ENCODE measurements at regions not wholly inside any gene's neighbourhood (a gene's known extent, or its start where the extent isn't known, plus 50 kb on each side); places are given as distances from the start of the nearest gene placed in this dataset.

- DNase-seq (ENCODE audit: low read depth in 4 of 4, low spot score in 1 of 4): no peak
Measured at GRCh38 chr18:46405832-46406538, 251.0 kb downstream of the LOXHD1 start.

- no peak for DNase-seq (ENCODE audit: low read depth in 4 of 4, low spot score in 1 of 4)
Measured at GRCh38 chr18:46406539-46406932, 250.5 kb downstream of the LOXHD1 start.

DNA sequence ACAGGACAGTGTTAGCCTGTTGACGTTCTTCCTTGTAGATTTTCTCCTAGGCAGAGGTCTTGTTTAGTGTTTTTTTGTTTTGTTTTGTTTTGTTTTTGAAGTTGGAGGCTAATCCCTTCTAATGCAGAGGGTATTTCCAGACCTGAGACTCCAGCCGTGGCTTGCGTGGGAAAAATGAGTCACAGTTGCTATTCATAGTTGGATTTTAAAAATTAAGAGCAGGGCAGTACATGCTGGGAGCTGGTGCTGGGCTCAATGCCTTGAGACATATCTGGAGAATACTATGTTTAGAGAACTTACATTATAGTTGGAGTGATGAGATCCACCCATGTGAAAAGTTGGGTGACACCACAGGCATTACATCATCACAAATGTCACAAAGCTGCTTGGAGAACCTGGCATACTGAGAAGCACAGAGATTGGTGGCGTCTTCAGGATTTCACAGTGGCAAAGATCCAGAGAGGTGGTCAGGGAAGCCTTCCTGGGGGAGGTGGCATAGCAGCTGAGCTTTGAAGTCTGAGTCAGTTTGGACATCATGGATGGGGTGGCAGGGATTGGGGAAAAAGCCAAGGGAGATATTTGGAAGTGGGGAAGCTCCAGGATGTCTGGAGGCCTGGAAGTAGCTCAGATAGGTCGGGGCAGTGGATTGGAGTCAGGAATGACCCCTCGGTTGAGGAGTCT is 249.4 kb downstream of the LOXHD1 start:
- no peak for DNase-seq (ENCODE audit: low read depth in 4 of 4, low spot score in 1 of 4)

- DNase-seq (ENCODE audit: low read depth in 4 of 4, low spot score in 1 of 4): no peak
Measured at GRCh38 chr18:46408334-46408987, 248.6 kb downstream of the LOXHD1 start.

DNA sequence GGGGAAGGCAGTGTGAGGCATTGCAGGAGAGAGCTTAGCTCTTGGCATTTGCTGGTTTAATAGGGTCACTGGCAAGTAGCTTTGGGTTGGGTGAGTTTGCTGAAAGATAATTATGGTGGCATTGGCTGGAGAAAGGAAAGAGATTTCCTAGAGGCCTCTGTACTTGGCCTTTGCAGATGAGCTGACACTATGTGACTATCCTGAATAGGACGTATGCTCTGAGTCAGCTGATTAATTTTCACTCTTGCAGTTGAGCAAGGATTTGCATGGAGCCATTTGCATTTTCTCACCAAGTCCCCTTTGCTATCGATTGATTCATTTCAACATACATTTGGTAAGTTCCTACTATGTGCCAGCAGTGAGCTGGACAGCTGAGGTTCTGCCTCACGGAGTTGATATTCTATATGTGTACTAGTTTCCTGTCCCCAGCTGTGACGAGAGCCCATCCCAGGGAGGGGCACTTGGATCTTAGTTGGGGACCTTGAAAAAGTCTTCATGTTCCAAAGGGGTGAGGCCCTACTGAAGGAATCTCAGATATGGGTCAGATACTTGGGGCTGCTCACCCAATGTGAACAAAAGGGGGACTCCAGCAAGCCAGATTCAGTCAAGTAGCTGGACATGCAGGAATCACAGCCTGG is 245.7 kb downstream of the LOXHD1 start:
- no peak for DNase-seq (ENCODE audit: low read depth in 4 of 4, low spot score in 1 of 4)

DNA sequence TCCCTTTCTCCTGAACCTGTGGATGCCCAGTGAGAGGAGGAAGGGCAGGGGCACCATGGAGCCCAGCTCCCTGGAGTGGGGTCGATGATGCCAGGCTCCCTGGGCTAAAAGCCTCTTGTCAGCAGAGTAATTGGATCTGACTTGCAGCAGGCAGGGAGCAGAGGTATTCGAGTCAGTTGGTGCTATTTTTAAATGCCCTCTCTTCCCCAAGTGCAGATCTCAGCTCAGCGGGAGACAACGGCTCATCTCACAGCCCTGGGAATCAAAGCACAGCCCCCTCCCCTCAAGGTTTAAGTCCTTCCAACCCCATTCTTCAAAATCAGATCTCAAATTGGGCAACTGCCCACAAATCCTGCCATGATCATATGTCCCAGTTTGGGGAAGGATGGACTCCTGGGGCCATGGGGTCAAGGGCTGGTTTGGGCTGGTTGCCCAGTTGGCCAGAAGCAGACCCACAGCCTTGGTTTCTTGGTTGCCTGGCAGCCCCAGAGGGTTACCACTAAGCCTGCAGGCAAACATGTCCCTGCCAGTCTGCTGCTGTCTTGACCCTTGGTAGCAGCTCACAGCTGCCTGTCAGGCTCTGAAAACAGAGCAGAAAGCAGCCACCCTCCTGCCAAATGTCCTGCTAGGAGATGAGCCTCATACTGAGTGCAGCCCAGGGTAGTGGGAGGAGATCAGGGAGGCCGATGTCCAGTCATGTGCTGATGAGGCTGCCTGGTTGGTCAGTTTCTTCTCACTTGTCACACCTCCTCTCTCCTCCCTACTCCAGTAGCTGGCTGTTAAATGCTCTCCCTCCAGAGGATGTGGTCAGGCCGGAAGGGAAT is 244.9 kb downstream of the LOXHD1 start:
- DNase-seq (ENCODE audit: low read depth in 4 of 4, low spot score in 1 of 4): no peak

GRCh38 chr18:46412916-46413315 is 244.1 kb downstream of the LOXHD1 start:
- DNase-seq (ENCODE audit: low read depth in 4 of 4, low spot score in 1 of 4): no peak

DNA sequence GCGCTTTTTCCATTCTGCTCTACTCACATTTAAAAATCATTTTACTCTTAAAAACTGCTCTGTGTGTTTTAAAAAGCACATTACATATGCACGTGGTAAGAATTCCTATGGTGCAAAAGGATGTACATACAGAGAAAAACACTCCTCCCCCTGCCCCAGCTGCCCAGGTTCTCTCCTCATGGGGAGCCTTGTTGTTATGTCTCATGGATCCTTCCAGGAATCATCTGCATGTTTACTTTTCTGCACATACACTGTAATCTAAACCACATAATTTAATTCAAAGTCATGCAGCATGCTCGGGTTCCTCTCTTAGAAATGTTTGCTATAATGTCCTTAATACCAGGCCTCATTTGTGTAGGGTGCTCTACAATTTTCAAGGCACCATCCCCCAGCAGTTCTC is 243.3 kb downstream of the LOXHD1 start:
- no peak for DNase-seq (ENCODE audit: low read depth in 4 of 4, low spot score in 1 of 4)

DNA sequence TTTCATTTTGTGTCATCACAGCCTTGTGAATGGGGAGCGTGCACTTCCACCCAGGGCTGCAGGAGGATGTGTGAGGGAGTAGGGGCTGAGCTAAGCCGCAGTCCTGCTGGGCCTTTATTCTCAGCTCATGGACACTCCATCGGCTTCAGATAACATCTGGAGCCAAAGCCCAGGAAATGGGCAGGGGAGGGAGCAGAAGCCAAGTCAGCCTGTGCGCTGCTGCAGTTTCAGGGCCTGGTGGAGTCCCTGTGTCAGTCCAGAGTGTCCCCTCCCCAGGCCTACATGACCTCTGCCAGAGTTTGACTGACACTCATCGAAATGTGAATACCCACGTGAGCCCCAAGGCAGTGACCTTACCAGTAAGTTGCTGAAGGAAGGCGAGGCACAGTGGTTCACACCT is 242.2 kb downstream of the LOXHD1 start:
- DNase-seq (ENCODE audit: low read depth in 4 of 4, low spot score in 1 of 4): no peak

DNA sequence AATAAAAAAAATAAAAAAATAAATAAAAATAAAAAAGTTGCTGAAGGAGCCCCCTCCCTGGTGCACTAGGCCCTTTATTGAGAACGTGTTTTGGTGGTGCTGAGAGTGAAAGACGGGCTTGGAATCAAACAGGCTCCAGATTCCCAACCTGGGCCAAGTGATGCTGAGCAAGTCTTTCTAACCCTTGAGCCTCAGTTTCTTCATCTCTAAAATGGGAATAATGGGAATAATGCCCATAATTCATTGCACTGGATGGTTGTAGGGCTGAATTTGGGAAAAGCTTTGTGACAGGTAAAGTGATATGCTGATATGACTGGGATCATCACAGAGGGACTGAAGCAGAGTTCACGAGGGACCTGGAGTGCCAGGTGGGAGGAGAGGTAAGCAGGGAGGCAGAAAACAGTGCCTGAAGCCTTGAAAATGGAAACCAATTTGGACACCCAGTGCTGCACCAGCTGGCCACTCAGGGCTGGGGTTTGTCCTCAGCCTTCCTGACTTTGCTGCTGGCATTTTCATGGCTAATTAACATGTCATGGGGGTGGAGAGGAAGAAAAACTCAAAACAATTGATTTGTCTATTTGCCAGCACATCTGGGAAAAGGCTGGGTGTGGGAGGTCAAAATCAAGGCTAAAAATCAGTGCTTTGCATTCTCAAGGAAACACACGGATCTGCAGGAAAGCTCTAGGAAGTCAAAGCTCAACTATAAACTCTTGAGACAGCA is 241.3 kb downstream of the LOXHD1 start:
- no peak for DNase-seq (ENCODE audit: low read depth in 4 of 4, low spot score in 1 of 4)

DNA sequence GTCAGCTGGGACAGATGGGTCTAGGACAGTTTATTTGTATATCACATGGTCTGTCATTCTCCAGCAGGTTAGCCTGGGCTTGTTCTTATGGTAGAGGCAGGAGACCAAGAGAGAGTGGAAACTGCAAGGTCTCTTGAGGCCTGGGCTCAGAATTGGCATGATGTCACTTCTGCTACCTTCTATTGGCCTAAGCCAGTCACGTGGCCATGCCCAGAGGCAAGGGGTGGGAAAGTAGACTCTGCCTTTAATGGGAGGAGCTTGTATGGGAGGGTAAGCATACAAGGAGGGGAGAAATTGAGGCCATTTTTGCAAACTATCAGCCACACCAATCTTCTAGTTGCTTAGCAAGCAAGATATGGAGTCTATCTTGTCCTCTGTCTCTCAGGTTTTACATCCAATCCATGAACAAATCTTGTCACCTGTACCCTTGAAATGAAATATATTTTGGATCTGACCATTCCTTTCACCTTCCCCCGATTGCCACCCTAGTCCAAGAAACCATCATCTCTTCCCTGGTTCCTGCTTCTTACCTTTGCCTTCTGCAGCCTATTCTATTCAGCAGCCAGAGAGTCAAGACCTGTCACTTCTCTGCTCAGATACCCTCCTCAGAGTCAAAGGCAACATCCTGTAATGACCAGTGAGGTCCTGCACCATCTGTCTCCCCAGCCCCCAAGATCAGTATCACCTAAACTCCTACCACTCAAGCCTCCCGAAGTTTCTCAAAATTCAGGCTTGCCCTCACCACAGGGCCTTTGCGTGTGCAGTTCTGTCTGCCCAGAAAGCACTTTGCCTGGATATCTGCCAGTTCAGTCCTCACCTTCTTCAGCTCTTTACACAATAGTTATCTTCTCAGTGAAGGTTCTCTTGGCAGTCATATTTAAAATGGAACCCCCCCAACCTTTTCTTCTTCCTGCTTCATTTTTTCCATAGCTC is 240.0 kb downstream of the LOXHD1 start:
- DNase-seq (ENCODE audit: low read depth in 4 of 4, low spot score in 1 of 4): no peak

GRCh38 chr18:46418663-46419260 is 238.3 kb downstream of the LOXHD1 start:
- no peak for DNase-seq (ENCODE audit: low read depth in 4 of 4, low spot score in 1 of 4)

DNA sequence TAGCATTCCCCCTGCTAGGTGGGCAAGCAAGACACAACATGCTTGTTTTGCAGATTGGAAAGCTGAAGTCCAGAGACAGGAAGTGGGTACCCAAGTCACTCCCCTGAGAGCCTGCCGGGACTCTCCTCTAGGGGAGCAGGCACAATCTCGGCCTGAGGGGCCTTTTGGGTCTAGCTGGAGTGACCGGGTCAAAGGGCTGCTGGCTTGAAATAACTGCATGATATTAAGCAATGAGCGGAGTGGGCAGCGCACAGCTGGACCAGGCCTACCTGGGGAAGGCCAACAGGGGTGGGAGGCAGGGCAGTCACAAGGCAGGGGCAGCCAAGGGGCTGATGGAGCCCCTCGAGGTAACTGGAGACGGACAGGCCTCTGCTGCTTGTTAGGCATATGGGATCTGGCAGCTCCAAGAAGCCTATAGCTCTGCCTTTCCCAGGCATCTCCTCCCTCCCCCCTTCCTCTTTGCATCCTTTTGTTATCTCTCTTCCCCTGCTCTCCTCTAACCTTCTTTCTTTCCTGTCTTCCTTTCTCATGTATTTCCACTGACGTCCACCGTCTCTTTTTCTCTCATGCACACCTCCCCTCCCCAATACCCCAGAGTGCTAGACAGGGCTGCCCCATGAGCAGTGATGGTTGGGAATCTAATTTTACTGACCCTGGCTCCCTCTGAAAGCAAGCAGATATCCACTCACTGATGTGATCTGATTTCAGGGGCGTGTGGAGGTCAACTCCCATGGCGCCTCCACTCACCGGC is 237.5 kb downstream of the LOXHD1 start:
- DNase-seq (ENCODE audit: low read depth in 4 of 4, low spot score in 1 of 4): no peak

DNA sequence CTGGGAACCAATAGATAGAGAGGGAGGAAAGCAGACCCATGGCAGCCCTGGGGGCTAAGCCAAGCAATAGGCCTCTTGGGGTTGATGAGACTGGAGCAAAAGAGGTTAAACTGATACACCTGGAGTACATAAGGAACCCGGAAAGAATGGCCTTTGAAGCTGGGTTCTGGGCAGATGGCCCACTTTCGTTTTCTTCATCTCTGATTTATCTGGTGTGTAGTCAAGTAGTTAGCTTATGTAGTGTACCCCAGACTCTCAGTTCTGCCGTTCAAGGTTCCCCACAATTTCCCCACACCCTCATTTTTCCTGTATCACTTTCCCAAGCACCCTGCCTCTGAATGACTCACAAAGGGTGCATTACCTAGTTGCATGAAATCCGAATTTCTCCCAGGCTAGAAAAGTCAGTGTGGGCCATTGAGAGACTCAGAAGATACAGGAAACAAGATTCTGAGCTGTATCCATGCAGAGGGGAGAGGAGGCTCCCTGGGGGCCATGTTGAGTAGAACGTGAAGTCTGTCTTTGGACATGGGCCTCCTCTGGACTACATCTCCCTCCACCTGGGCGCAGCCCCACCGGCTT is 235.0 kb downstream of the LOXHD1 start:
- DNase-seq (ENCODE audit: low read depth in 4 of 4, low spot score in 1 of 4): no peak

DNA sequence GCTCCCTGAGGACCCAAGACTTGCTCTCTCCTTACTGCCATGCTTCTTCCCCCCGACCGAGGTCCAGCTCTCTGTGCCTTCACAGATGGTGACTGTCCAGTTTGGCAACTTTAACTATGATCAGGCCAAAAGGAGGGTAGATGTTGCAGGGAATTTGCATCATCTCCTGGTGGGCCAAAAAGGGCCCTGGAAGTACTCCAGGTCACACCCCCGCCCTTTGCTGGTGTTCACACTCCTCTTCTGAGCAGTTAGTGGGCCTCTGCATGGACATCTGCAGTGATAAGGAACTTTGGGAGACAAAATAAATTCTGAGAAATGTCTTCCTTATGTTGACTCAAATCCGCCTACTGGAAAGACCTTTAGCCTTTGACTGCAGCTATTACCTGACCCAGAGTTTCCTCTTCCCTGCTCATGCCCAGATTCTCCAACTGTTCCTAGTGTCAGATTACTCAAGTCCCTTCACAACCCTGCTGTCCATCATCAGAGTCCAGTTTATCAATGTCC is 234.4 kb downstream of the LOXHD1 start:
- DNase-seq (ENCODE audit: low read depth in 4 of 4, low spot score in 1 of 4): no peak

DNA sequence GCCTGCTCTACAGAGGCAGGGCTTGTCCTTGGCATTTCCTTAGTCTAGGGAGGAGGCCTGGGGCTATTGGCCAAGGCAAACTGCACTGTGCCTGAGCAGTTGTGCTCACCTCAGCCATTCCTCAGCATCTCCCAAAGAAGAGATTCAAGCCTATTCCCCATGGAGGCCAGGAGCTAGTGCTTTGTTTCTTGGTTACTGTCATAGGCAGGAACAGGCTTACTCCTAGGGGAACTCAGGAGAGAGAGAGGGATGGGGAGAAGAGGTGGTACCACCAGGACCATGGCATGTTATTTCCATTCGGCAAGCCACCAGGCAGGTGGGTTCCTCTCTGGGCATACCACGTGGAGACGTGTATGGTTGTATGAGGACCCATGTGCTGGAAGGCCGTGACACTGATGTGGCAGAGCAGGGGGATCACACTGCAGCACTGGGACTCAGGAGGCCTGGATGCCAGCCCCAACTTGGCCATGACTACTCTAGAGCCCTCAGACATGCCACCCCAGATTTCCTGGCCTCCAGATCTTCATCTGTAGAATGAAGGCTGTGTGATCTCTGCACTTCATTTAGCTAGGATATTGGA is 233.7 kb downstream of the LOXHD1 start:
- no peak for DNase-seq (ENCODE audit: low read depth in 4 of 4, low spot score in 1 of 4)

DNA sequence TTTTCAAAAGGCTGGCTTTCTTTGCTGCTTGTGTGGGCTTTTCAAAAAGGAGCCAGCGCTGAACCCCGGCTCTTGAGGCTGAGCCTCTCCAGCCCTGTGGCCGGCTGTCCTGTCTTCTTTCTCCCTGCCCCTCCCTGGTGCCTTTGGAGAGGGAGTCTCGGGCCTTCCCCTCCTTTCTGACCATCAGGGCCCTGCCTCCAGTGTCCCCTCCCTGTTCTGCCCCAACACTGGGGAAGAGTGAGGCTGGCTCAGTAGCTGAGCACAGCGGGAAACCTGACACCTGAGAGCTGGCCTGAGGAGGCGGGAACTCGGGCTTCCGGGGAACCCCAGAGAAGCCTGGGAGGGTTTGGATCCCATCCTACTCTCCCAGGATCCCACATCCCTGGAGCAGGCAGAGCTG is 232.1 kb downstream of the LOXHD1 start:
- no peak for DNase-seq (ENCODE audit: low read depth in 4 of 4, low spot score in 1 of 4)
